ENCODE measurements at regions not wholly inside any gene's neighbourhood (a gene's known extent, or its start where the extent isn't known, plus 50 kb on each side); places are given as distances from the start of the nearest gene placed in this dataset.

DNA sequence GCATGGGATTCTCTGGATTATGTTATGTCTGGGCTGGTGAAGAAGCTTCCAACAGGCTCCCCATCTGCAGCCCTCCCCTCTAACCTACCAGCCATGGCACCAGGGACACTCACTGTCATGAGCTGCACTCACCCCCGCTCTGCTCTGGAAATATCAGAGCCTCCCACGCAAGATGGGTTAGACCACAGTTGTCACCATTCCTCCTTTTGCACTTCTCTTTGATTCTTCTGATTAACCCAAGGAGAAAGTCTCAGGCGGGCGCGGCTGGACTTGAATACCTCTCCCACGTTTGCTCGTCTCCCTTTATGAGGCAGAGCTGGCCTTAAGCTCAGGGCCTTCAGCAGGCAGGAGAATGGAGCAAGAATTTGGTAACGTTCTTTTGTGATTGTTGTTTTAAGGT is 128.1 kb downstream of the CEBPB start:
- H3K4me2 ChIP-seq (ENCODE audit: low read length): no peak overlapping the region
- H3K4me1 ChIP-seq (ENCODE audit: insufficient read depth, low read length, severe bottlenecking): no peaks in the 10 kb centered on the region
- no peak overlapping the region for H3K27ac ChIP-seq (ENCODE audit: low read depth, low read length, poor library complexity, severe bottlenecking)

DNA sequence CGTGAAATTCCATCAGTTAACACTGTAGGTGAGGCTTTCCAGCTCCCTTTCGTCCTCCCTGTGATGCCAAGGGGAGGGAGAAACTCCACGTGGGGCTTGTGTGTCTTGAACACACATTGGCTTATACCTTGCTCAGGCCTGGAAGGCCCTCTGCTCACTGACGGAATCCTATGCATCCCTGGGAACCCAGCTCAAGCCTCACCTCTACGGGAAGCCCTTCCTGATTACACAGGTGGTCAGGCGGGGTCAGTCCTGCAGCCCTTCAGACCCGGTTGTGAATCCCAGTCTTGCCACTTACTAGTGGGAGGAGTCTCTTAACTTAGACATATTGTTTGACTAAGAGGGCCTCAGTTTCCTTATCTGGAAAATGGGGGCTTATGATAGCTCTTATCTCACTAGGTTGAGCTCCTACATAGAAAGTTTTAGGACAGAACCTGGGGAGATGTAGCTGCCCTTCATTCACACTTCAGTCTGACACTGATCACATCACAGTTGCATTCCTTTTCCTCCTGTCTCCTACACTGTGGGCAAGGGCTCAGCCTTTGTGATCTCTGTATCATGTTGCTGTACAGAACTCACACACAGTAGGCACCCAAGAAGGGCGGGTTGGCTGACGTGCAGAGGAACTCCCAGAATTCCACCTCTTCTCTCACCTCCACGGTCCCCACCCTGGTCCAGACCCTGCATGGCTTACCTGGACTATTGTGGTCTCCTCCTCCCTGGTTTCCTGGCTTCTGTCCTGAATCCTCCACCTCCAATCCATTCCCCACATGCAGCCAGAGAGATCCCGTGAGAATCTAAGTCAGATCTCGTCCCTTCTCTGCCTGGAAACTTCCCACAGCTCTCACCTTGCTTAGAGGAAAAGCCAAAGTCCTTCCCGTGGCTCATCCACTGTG is 129.6 kb downstream of the CEBPB start:
- H3K36me3 ChIP-seq (ENCODE audit: insufficient read depth, low read length): no peaks in the 10 kb centered on the region
- no peak overlapping the region for H3K4me3 ChIP-seq (ENCODE audit: low read depth, low read length, poor library complexity, severe bottlenecking)
- H3F3A ChIP-seq (ENCODE audit: insufficient read depth, low read length): no peaks in the 10 kb centered on the region
- no peak overlapping the region for H3K27ac ChIP-seq (ENCODE audit: low read depth, low read length, poor library complexity, severe bottlenecking)
- no peak overlapping the region for H3K9ac ChIP-seq (ENCODE audit: low read length)
- H3K79me2 ChIP-seq (ENCODE audit: insufficient read depth, low read length): no peaks in the 10 kb centered on the region
- H3K27me3 ChIP-seq (ENCODE audit: insufficient read depth, low read length): peaks cover 6% of the 10 kb centered on the region
- H2AFZ ChIP-seq (ENCODE audit: low read length): no peak overlapping the region
- no peak overlapping the region for H3K4me2 ChIP-seq (ENCODE audit: low read length)
- TF ChIP-seq EZH2 (IDR thresholded peaks at IDR 0.05; ENCODE audit: borderline replicate concordance, low read length): no peak
- TF ChIP-seq, protein P1, sequence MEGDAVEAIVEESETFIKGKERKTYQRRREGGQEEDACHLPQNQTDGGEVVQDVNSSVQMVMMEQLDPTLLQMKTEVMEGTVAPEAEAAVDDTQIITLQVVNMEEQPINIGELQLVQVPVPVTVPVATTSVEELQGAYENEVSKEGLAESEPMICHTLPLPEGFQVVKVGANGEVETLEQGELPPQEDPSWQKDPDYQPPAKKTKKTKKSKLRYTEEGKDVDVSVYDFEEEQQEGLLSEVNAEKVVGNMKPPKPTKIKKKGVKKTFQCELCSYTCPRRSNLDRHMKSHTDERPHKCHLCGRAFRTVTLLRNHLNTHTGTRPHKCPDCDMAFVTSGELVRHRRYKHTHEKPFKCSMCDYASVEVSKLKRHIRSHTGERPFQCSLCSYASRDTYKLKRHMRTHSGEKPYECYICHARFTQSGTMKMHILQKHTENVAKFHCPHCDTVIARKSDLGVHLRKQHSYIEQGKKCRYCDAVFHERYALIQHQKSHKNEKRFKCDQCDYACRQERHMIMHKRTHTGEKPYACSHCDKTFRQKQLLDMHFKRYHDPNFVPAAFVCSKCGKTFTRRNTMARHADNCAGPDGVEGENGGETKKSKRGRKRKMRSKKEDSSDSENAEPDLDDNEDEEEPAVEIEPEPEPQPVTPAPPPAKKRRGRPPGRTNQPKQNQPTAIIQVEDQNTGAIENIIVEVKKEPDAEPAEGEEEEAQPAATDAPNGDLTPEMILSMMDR (IDR thresholded peaks at IDR 0.05; ENCODE audit: low read length): no peak
- H3K9me2 ChIP-seq (ENCODE audit: low read depth, low read length): no peaks in the 10 kb centered on the region
- H3K4me1 ChIP-seq (ENCODE audit: insufficient read depth, low read length, severe bottlenecking): no peaks in the 10 kb centered on the region
- H4K20me1 ChIP-seq (ENCODE audit: insufficient read depth, low read length): no peaks in the 10 kb centered on the region
- H3K9me3 ChIP-seq (ENCODE audit: low read length): no peaks in the 10 kb centered on the region

More for the DNA sequence above, 128.1 kb downstream of the CEBPB start:
- TF ChIP-seq EZH2 (IDR thresholded peaks at IDR 0.05; ENCODE audit: borderline replicate concordance, low read length): no peak
- TF ChIP-seq, protein P1 (IDR thresholded peaks at IDR 0.05; ENCODE audit: low read length): no peak
- no peaks in the 10 kb centered on the region for H3K36me3 ChIP-seq (ENCODE audit: insufficient read depth, low read length)
- H4K20me1 ChIP-seq (ENCODE audit: insufficient read depth, low read length): no peaks in the 10 kb centered on the region
- peaks cover 13% of the 10 kb centered on the region for H3K27me3 ChIP-seq (ENCODE audit: insufficient read depth, low read length)
- H2AFZ ChIP-seq (ENCODE audit: low read length): no peak overlapping the region
- no peak overlapping the region for H3K9ac ChIP-seq (ENCODE audit: low read length)
- H3K4me3 ChIP-seq (ENCODE audit: low read depth, low read length, poor library complexity, severe bottlenecking): no peak overlapping the region
- H3K9me2 ChIP-seq (ENCODE audit: low read depth, low read length): no peaks in the 10 kb centered on the region
- no peaks in the 10 kb centered on the region for H3F3A ChIP-seq (ENCODE audit: insufficient read depth, low read length)
- no peaks in the 10 kb centered on the region for H3K79me2 ChIP-seq (ENCODE audit: insufficient read depth, low read length)
- H3K9me3 ChIP-seq (ENCODE audit: low read length): 0 out of 2 replicates have a peak, but pooled peaks cover 4% of the 10 kb centered on the region

DNA sequence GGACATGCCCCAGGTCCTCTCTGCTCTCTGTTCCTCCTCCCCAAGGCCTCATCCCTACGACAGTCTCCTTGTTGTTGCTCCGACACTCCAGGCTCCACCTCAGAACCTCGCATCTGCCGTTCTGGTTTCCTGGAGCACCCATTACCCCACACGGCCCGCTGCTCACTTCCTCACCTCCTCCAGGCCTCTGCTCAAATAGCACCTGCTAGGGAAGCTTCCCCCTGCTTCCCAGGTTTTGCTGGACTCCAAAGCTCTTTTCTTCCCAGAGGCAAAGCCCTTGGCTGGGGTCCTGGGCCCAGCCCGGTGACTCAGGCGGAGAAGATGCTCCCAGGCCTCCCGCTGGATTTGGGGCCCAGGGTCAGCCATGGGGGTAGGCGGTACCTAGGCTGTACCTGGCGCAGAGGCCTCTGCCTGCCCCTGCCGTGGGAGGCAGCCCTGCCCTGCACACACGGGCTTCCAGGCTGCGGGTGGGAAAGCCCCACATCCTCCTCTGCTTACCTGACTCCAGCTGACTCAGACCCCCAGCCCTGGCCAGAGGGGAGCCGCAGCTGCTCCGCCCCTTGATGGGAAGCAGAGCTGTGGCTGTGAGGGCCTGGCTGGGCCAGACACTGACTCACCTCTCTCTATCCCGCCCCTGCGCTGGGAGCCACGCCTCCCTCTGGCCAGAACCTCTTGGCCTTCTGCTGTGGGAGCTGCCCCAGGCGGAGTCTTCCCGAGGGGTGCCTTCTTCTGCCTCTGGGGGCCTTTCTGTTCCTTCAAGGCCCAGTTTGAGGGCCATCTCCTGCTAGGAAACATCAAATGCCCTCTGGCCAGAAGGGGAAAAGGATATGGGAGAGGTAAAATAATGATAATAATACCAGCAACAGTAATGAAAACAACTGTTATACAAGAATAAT is 130.5 kb downstream of the CEBPB start:
- Histone ChIP-seq H3K4me1 (ENCODE audit: insufficient read depth, low read length, severe bottlenecking) (no peaks in the 10 kb centered on the region), H3K27me3 (ENCODE audit: insufficient read depth, low read length) (peaks cover 6% of the 10 kb centered on the region), H3K4me2 (ENCODE audit: low read length) (no peak overlapping the region), H3F3A (ENCODE audit: insufficient read depth, low read length) (no peaks in the 10 kb centered on the region), H4K20me1 (ENCODE audit: insufficient read depth, low read length) (no peaks in the 10 kb centered on the region), H3K9me3 (ENCODE audit: low read length) (no peaks in the 10 kb centered on the region), H3K79me2 (ENCODE audit: insufficient read depth, low read length) (no peaks in the 10 kb centered on the region), H3K36me3 (ENCODE audit: insufficient read depth, low read length) (no peaks in the 10 kb centered on the region), H2AFZ (ENCODE audit: low read length) (no peak overlapping the region), H3K4me3 (ENCODE audit: low read depth, low read length, poor library complexity, severe bottlenecking) (no peak overlapping the region), H3K27ac (ENCODE audit: low read depth, low read length, poor library complexity, severe bottlenecking) (no peak overlapping the region), H3K9me2 (ENCODE audit: low read depth, low read length) (no peaks in the 10 kb centered on the region), H3K9ac (ENCODE audit: low read length) (no peak overlapping the region)
- TF ChIP-seq EZH2 (IDR thresholded peaks at IDR 0.05; ENCODE audit: borderline replicate concordance, low read length): no peak
- TF ChIP-seq, protein P1 (IDR thresholded peaks at IDR 0.05; ENCODE audit: low read length): no peak
